ENCODE measurements at regions not wholly inside any gene's neighbourhood (a gene's known extent, or its start where the extent isn't known, plus 50 kb on each side); places are given as distances from the start of the nearest gene placed in this dataset.
"Not testable (repeated sequence)": the region's sequence is repeated elsewhere in the genome, so short reads cannot be mapped to it uniquely, and the experiment has no call there.

GRCh38 chr12:90828621-90829020 is 126.4 kb downstream of the CCER1 start:
- DNase-seq: no peak

GRCh38 chr12:90827567-90827966 is 127.4 kb downstream of the CCER1 start:
- no peak for DNase-seq

GRCh38 chr12:90826036-90826435 is 128.9 kb downstream of the CCER1 start:
- DNase-seq: no peak

GRCh38 chr12:90823859-90824258 is 131.1 kb downstream of the CCER1 start:
- no peak for DNase-seq

GRCh38 chr12:90819709-90820108 is 135.3 kb downstream of the CCER1 start:
- no peak for DNase-seq

- no peak for DNase-seq
Observed at GRCh38 chr12:90816353-90817089, 138.5 kb downstream of the CCER1 start.

GRCh38 chr12:90809940-90810339 is 145.0 kb downstream of the CCER1 start:
- DNase-seq: no peak

GRCh38 chr12:90808568-90808967 is 146.4 kb downstream of the CCER1 start:
- no peak for DNase-seq

- no peak for DNase-seq
Observed at GRCh38 chr12:90802727-90803126, 152.2 kb downstream of the CCER1 start.

GRCh38 chr12:90801776-90802175 is 153.2 kb downstream of the CCER1 start:
- no peak for DNase-seq

GRCh38 chr12:90794212-90794611 is 160.8 kb downstream of the CCER1 start:
- DNase-seq: no peak

- DNase-seq: not testable (repeated sequence)
Observed at GRCh38 chr12:90792718-90793117, 162.3 kb downstream of the CCER1 start.

- DNase-seq: no peak
Observed at GRCh38 chr12:90791445-90791844, 163.5 kb downstream of the CCER1 start.

GRCh38 chr12:90790747-90791146 is 164.2 kb downstream of the CCER1 start:
- no peak for DNase-seq

- no peak for DNase-seq
Observed at GRCh38 chr12:90773491-90773890, 181.5 kb downstream of the CCER1 start.

- DNase-seq: no peak
Observed at GRCh38 chr12:90770861-90771260, 184.1 kb downstream of the CCER1 start.

GRCh38 chr12:90757957-90758356 is 197.0 kb downstream of the CCER1 start:
- DNase-seq: no peak

GRCh38 chr12:90745211-90745610 is 209.8 kb downstream of the CCER1 start:
- no peak for DNase-seq

GRCh38 chr12:90741611-90742010 is 213.4 kb downstream of the CCER1 start:
- DNase-seq: no peak

- no peak for DNase-seq
Observed at GRCh38 chr12:90729736-90730135, 225.2 kb downstream of the CCER1 start.

GRCh38 chr12:90712671-90713070 is 242.3 kb downstream of the CCER1 start:
- no peak for DNase-seq

- DNase-seq: no peak
Observed at GRCh38 chr12:90710711-90711110, 244.3 kb downstream of the CCER1 start.

- no peak for DNase-seq
Observed at GRCh38 chr12:90706036-90706435, 248.9 kb downstream of the CCER1 start.

- no peak for DNase-seq
Observed at GRCh38 chr12:90695415-90695814, 259.6 kb downstream of the CCER1 start.

- DNase-seq: no peak
Observed at GRCh38 chr12:90690120-90690519, 264.9 kb downstream of the CCER1 start.

Measured in GOT3 (cell line).